ENCODE measurements at regions not wholly inside any gene's neighbourhood (a gene's known extent, or its start where the extent isn't known, plus 50 kb on each side); places are given as distances from the start of the nearest gene placed in this dataset.

DNA sequence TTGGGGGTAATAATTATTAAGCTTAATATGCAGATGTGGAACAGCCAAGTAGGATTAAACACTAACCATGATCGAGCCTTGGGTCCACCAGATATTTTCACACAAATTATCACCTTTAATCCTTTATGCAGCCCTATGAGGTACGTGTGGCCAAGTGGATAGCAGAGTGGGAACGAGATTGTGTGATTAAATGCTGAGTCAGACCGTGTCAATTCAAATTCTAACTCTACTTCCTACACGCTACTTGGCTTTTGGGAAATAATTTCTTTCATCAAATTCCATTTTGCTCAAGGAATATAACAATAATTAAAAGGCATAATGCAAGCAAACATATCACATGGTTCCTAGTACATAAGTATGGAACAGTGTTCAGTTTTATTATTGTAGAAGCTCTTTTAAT lies 329.2 kb downstream of the CBLN4 start:
- H3K36me3 ChIP-seq: no peaks in the 10 kb centered on the region
- DNase-seq (no peak), ATAC-seq (no peak)
- no peak overlapping the region for H3K27ac ChIP-seq
- TF ChIP-seq POLR2A (IDR thresholded peaks at IDR 0.05): no peak
- TF ChIP-seq, protein P1, sequence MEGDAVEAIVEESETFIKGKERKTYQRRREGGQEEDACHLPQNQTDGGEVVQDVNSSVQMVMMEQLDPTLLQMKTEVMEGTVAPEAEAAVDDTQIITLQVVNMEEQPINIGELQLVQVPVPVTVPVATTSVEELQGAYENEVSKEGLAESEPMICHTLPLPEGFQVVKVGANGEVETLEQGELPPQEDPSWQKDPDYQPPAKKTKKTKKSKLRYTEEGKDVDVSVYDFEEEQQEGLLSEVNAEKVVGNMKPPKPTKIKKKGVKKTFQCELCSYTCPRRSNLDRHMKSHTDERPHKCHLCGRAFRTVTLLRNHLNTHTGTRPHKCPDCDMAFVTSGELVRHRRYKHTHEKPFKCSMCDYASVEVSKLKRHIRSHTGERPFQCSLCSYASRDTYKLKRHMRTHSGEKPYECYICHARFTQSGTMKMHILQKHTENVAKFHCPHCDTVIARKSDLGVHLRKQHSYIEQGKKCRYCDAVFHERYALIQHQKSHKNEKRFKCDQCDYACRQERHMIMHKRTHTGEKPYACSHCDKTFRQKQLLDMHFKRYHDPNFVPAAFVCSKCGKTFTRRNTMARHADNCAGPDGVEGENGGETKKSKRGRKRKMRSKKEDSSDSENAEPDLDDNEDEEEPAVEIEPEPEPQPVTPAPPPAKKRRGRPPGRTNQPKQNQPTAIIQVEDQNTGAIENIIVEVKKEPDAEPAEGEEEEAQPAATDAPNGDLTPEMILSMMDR (IDR thresholded peaks at IDR 0.05): no peak
- intact Hi-C loops (cut with DNase I): no loop called here
- H3K9me3 ChIP-seq: no peaks in the 10 kb centered on the region
- WGBS, 4 donors: 60 to 75% (median 69%) methylated on average over 5 of the region's 5 CpGs
- H3K27me3 ChIP-seq: no peaks in the 10 kb centered on the region
- no peak overlapping the region for H3K4me3 ChIP-seq
- no peaks in the 10 kb centered on the region for H3K4me1 ChIP-seq

DNA sequence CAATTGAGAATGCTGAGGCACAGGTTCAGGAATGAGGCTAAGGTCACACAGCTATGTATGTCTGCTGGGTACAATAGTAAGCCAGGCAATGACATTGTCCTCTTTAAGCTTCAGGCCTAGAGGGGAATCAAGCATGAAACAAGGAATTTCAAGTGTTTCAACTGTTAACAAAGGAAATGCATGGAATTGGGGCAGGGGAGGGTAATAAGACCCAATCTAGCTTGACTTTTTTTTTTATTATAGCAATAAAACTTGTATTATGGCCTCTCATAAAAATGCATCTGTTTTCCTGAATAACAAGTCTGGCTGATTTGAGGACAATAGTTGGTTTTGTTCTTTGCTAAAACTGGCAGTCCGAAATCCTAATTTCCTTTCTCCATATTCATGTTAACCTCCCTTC lies 336.7 kb downstream of the CBLN4 start:
- Histone ChIP-seq H3K27ac (no peak overlapping the region), H3K9me3 (no peaks in the 10 kb centered on the region), H3K4me3 (no peak overlapping the region), H3K4me1 (no peaks in the 10 kb centered on the region), H3K36me3 (no peaks in the 10 kb centered on the region), H3K27me3 (no peaks in the 10 kb centered on the region)
- intact Hi-C loops (cut with DNase I): no loop called here
- WGBS, 4 donors: 84 to 88% (median 85%) methylated on average over 1 of the region's 1 CpG
- TF ChIP-seq POLR2A (IDR thresholded peaks at IDR 0.05): no peak
- TF ChIP-seq, protein P1 (IDR thresholded peaks at IDR 0.05): no peak
- no peak for DNase-seq
- ATAC-seq: no peak

DNA sequence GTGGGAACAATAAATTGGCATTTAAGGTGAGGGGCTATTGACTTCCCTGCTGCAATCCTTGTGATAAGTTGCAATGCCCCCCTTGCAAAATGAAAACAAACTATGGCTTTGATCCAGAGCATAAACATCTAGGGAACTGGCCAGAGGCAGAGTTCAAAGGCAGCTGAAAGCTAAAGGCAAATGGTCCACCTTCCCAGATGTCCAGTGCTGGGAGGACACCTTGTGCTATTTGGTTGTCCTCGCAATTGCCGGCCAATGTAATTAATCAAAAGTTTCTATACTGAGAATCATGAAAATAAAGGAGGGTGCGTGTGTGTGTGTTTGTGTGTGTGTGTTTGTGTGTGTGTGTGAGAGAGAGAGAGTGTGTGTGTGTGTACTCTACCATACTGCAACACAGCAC lies 337.4 kb downstream of the CBLN4 start:
- no peaks in the 10 kb centered on the region for H3K9me3 ChIP-seq
- no peaks in the 10 kb centered on the region for H3K4me1 ChIP-seq
- no peak for TF ChIP-seq POLR2A (IDR thresholded peaks at IDR 0.05)
- TF ChIP-seq, protein P1 (IDR thresholded peaks at IDR 0.05): no peak
- intact Hi-C loops (cut with DNase I): no loop called here
- DNase-seq (no peak), ATAC-seq (no peak)
- no peaks in the 10 kb centered on the region for H3K36me3 ChIP-seq
- H3K27me3 ChIP-seq: no peaks in the 10 kb centered on the region
- no peak overlapping the region for H3K27ac ChIP-seq
- 75 to 90% (median 87%) methylated on average over 3 of the region's 3 CpGs for WGBS, 4 donors
- H3K4me3 ChIP-seq: no peak overlapping the region

- WGBS, 4 donors: 72 to 78% (median 75%) methylated on average over 4 of the region's 4 CpGs
- no peaks in the 10 kb centered on the region for H3K4me1 ChIP-seq
These were observed 338.3 kb downstream of the CBLN4 start for GRCh38 chr20:55667024-55667423.

More at GRCh38 chr20:55667024-55667423, 338.3 kb downstream of the CBLN4 start:
- no peak overlapping the region for H3K27ac ChIP-seq
- ATAC-seq: no peak
- DNase-seq: no peak
- H3K4me3 ChIP-seq: no peak overlapping the region
- no peaks in the 10 kb centered on the region for H3K9me3 ChIP-seq
- H3K27me3 ChIP-seq: no peaks in the 10 kb centered on the region
- intact Hi-C loops (cut with DNase I): no loop called here
- TF ChIP-seq, protein P1 (IDR thresholded peaks at IDR 0.05): no peak
- no peak for TF ChIP-seq POLR2A (IDR thresholded peaks at IDR 0.05)
- H3K36me3 ChIP-seq: no peaks in the 10 kb centered on the region
